ENCODE measurements at regions not wholly inside any gene's neighbourhood (a gene's known extent, or its start where the extent isn't known, plus 50 kb on each side); places are given as distances from the start of the nearest gene placed in this dataset.

DNA sequence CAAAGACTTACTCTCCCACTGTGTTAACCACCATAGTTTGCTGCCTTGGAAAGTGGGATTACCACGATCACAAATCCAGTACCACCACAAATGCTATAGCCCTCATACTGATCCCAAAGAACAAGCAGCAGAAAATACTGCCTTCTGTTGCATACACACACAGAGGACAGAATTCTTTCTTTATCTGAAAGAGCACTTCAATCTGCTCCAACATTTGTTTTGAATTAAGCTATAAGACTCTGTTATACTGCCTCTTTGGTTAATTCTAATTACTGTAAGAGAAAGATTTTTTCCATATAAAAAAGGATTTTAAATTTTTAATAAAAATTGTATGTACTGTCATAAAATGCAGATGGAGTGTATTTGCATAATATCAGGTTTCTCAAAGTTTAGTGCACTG, 69.8 kb downstream of the YIPF5 start:
- TF ChIP-seq, protein P1, sequence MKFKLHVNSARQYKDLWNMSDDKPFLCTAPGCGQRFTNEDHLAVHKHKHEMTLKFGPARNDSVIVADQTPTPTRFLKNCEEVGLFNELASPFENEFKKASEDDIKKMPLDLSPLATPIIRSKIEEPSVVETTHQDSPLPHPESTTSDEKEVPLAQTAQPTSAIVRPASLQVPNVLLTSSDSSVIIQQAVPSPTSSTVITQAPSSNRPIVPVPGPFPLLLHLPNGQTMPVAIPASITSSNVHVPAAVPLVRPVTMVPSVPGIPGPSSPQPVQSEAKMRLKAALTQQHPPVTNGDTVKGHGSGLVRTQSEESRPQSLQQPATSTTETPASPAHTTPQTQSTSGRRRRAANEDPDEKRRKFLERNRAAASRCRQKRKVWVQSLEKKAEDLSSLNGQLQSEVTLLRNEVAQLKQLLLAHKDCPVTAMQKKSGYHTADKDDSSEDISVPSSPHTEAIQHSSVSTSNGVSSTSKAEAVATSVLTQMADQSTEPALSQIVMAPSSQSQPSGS (tag by site-specific recombination; IDR thresholded peaks at IDR 0.05; ENCODE audit: low read depth) = no peak
- TF ChIP-seq ZBTB17 (tag by site-specific recombination; IDR thresholded peaks at IDR 0.05) = no peak
- TF ChIP-seq, protein P2, sequence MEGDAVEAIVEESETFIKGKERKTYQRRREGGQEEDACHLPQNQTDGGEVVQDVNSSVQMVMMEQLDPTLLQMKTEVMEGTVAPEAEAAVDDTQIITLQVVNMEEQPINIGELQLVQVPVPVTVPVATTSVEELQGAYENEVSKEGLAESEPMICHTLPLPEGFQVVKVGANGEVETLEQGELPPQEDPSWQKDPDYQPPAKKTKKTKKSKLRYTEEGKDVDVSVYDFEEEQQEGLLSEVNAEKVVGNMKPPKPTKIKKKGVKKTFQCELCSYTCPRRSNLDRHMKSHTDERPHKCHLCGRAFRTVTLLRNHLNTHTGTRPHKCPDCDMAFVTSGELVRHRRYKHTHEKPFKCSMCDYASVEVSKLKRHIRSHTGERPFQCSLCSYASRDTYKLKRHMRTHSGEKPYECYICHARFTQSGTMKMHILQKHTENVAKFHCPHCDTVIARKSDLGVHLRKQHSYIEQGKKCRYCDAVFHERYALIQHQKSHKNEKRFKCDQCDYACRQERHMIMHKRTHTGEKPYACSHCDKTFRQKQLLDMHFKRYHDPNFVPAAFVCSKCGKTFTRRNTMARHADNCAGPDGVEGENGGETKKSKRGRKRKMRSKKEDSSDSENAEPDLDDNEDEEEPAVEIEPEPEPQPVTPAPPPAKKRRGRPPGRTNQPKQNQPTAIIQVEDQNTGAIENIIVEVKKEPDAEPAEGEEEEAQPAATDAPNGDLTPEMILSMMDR (tag by site-specific recombination; IDR thresholded peaks at IDR 0.05) = no peak
- TF ChIP-seq REPIN1 (tag by site-specific recombination; IDR thresholded peaks at IDR 0.05; ENCODE audit: low read depth) = no peak
- TF ChIP-seq, protein P3, sequence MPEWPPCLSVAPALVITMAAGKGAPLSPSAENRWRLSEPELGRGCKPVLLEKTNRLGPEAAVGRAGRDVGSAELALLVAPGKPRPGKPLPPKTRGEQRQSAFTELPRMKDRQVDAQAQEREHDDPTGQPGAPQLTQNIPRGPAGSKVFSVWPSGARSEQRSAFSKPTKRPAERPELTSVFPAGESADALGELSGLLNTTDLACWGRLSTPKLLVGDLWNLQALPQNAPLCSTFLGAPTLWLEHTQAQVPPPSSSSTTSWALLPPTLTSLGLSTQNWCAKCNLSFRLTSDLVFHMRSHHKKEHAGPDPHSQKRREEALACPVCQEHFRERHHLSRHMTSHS (tag by site-specific recombination; IDR thresholded peaks at IDR 0.05) = no peak
- no peak for TF ChIP-seq ZNF324 (tag by site-specific recombination; IDR thresholded peaks at IDR 0.05)
